GM12892 (cell line): ENCODE measurements at regions not wholly inside any gene's neighbourhood (a gene's known extent, or its start where the extent isn't known, plus 50 kb on each side); places are given as distances from the start of the nearest gene placed in this dataset.

ENCODE experiments used
- POLR2A ChIP-seq: IDR thresholded peaks from 2 replicates; pipeline ENCODE4 v1.6.1; 2011; ENCODE audit warnings: low read depth, low read length, control low read depth
- POLR2AphosphoS5 ChIP-seq: IDR thresholded peaks from 2 replicates; pipeline ENCODE4 v1.6.1; 2011; ENCODE audit warnings: low read depth, low read length, control low read depth

- TF ChIP-seq POLR2A: no peak
- TF ChIP-seq POLR2AphosphoS5: no peak
Observed at GRCh38 chr5:124200381-124200780, 546.1 kb downstream of the ZNF608 start.
